OCI-LY3 (cell line): ENCODE measurements at regions not wholly inside any gene's neighbourhood (a gene's known extent, or its start where the extent isn't known, plus 50 kb on each side); places are given as distances from the start of the nearest gene placed in this dataset.
"Not testable (repeated sequence)": the region's sequence is repeated elsewhere in the genome, so short reads cannot be mapped to it uniquely, and the experiment has no call there.

ENCODE experiments used
- H2AFZ ChIP-seq: fragments of 200-600, 300-600 bp; shearing (Covaris generic); 2 replicates; pipeline ENCODE4 v1.6.0; 2014; ENCODE audit warnings: antibody characterized with exemption, low read depth, low read length
- H3K27ac ChIP-seq: fragments of 200-600, 300-600 bp; sonication (generic); 2 replicates; pipeline ENCODE4 v1.5.1; 2014; ENCODE audit warnings: mild to moderate bottlenecking, low read length, moderate library complexity, mixed read lengths
- H3K27me3 ChIP-seq: fragments of 200-600, 300-600 bp; sonication (generic); 2 replicates; pipeline ENCODE4 v1.6.1; 2014; ENCODE audit warnings: low read depth, low read length, mixed read lengths
- H3K36me3 ChIP-seq: fragments of 200-600, 300-600 bp; sonication (generic); replicated peaks from 2 replicates; pipeline ENCODE3; 2014; ENCODE audit warnings: low read depth, low read length, mixed read lengths
- H3K4me1 ChIP-seq: fragments of 300-600, 200-600 bp; sonication (generic); 2 replicates; pipeline ENCODE4 v1.6.1; 2014; ENCODE audit warnings: low read length, mixed read lengths
- H3K4me2 ChIP-seq: fragments of 200-600, 300-600 bp; sonication (generic); 2 replicates; pipeline ENCODE4 v1.6.1; 2014; ENCODE audit warnings: low read length, mixed read lengths
- H3K4me3 ChIP-seq: fragments of 300-600, 200-600 bp; sonication (generic); 2 replicates; pipeline ENCODE4 v1.5.1; 2014; ENCODE audit warnings: antibody characterized with exemption, mild to moderate bottlenecking, low read length, moderate library complexity
- H3K79me2 ChIP-seq: fragments of 300-600, 200-600 bp; shearing (Covaris generic); 2 replicates; pipeline ENCODE4 v1.6.1; 2014; ENCODE audit warnings: mild to moderate bottlenecking, low read length, mixed read lengths
- H3K9ac ChIP-seq: fragments of 300-600, 200-600 bp; shearing (Covaris generic); 2 replicates; pipeline ENCODE4 v1.6.0; 2014; ENCODE audit warnings: mild to moderate bottlenecking, low read length, moderate library complexity
- H3K9me3 ChIP-seq: fragments of 200-600, 300-600 bp; shearing (Covaris generic); 2 replicates; pipeline ENCODE4 v1.6.1; 2014; ENCODE audit warnings: low read length, mixed read lengths; ENCODE audit not compliant: insufficient read depth
- H4K20me1 ChIP-seq: fragments of 200-600, 300-600 bp; sonication (generic); 2 replicates; pipeline ENCODE4 v1.6.1; 2016; ENCODE audit warnings: low read length, mixed read lengths; ENCODE audit not compliant: insufficient read depth
- EZH2phosphoT487 ChIP-seq: fragments of 200-600 bp; shearing (Covaris generic); IDR thresholded peaks from 2 replicates; pipeline ENCODE4 v1.6.1; 2018; ENCODE audit warnings: antibody characterized with exemption, mixed run types, low read depth
- TF ChIP-seq, protein P1 (sequence below): fragments of 200-600, 300-600 bp; sonication (generic); IDR thresholded peaks from 2 replicates; pipeline ENCODE4 v1.5.1; 2014; ENCODE audit warnings: antibody characterized with exemption, low read length, low read depth

- H3K79me2 ChIP-seq = no peaks in the 10 kb centered on the region
- no peaks in the 10 kb centered on the region for H4K20me1 ChIP-seq
- H2AFZ ChIP-seq = no peak overlapping the region
- TF ChIP-seq, protein P1, sequence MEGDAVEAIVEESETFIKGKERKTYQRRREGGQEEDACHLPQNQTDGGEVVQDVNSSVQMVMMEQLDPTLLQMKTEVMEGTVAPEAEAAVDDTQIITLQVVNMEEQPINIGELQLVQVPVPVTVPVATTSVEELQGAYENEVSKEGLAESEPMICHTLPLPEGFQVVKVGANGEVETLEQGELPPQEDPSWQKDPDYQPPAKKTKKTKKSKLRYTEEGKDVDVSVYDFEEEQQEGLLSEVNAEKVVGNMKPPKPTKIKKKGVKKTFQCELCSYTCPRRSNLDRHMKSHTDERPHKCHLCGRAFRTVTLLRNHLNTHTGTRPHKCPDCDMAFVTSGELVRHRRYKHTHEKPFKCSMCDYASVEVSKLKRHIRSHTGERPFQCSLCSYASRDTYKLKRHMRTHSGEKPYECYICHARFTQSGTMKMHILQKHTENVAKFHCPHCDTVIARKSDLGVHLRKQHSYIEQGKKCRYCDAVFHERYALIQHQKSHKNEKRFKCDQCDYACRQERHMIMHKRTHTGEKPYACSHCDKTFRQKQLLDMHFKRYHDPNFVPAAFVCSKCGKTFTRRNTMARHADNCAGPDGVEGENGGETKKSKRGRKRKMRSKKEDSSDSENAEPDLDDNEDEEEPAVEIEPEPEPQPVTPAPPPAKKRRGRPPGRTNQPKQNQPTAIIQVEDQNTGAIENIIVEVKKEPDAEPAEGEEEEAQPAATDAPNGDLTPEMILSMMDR = no peak
- TF ChIP-seq EZH2phosphoT487 = no peak
- H3K36me3 ChIP-seq = no peaks in the 10 kb centered on the region
- H3K4me1 ChIP-seq = no peaks in the 10 kb centered on the region
- no peak overlapping the region for H3K9ac ChIP-seq
- no peak overlapping the region for H3K4me3 ChIP-seq
- 0 out of 2 replicates have a peak, but pooled peaks cover 8% of the 10 kb centered on the region for H3K27me3 ChIP-seq
- no peak overlapping the region for H3K27ac ChIP-seq
- H3K9me3 ChIP-seq = no peaks in the 10 kb centered on the region
- no peak overlapping the region for H3K4me2 ChIP-seq
Observed at GRCh38 chr19:28697308-28697707, 515.6 kb downstream of the UQCRFS1 start.

GRCh38 chr19:28694812-28695211 lies 518.1 kb downstream of the UQCRFS1 start:
- Histone ChIP-seq H3K79me2 (no peaks in the 10 kb centered on the region), H3K4me3 (no peak overlapping the region), H4K20me1 (no peaks in the 10 kb centered on the region), H3K27ac (no peak overlapping the region), H3K4me1 (no peaks in the 10 kb centered on the region), H3K36me3 (no peaks in the 10 kb centered on the region), H2AFZ (no peak overlapping the region), H3K27me3 (0 out of 2 replicates have a peak, but pooled peaks cover 8% of the 10 kb centered on the region), H3K4me2 (no peak overlapping the region), H3K9me3 (no peaks in the 10 kb centered on the region), H3K9ac (no peak overlapping the region)
- TF ChIP-seq, protein P1 = no peak
- TF ChIP-seq EZH2phosphoT487 = no peak

DNA sequence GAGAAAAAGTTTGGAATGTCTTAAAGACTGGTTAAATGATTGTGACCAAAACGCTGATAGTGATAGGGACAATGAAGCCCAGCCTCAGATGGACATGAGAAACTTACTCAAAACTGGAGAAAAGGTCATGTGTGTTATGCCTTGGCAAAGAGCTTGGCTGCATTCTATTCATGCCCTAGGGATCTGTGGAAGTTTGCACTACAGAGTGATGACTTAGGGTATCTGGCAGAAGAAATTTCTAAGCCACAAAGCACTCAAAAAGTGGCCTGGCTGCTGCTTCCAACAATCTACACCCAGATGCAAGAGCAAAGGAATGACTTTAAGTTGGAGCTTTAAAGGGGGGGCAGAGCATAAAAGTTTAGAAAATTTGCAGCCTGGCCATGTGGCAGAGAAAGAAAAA lies 521.3 kb downstream of the UQCRFS1 start:
- no peaks in the 10 kb centered on the region for H3K36me3 ChIP-seq
- no peak overlapping the region for H3K9ac ChIP-seq
- H3K4me1 ChIP-seq = no peaks in the 10 kb centered on the region
- TF ChIP-seq EZH2phosphoT487 = no peak
- TF ChIP-seq, protein P1 = no peak
- H3K9me3 ChIP-seq = no peaks in the 10 kb centered on the region
- no peaks in the 10 kb centered on the region for H3K79me2 ChIP-seq
- no peak overlapping the region for H2AFZ ChIP-seq
- H4K20me1 ChIP-seq = no peaks in the 10 kb centered on the region
- no peak overlapping the region for H3K4me2 ChIP-seq
- H3K4me3 ChIP-seq = no peak overlapping the region
- 0 out of 2 replicates have a peak, but pooled peaks cover 5% of the 10 kb centered on the region for H3K27me3 ChIP-seq
- H3K27ac ChIP-seq = no peak overlapping the region

DNA sequence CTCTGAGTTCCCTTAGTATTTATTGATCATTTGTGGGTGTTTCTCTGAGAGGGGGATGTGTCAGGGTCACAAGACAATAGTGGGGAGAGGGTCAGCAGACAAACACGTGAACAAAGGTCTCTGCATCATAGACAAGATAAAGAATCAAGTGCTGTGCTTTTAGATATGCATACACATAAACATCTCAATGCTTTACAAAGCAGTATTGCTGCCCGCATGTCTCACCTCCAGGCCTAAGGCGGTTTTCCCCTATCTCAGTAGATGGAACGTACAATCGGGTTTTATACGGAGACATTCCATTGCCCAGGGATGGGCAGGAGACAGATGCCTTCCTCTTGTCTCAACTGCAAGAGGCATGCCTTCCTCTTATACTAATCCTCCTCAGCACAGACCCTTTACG lies 523.5 kb downstream of the UQCRFS1 start:
- H3K27ac ChIP-seq, H4K20me1 ChIP-seq, H3K79me2 ChIP-seq, H3K9me3 ChIP-seq, H2AFZ ChIP-seq, H3K36me3 ChIP-seq, H3K9ac ChIP-seq, H3K4me1 ChIP-seq, H3K4me3 ChIP-seq, H3K27me3 ChIP-seq, H3K4me2 ChIP-seq: not testable (repeated sequence)

DNA sequence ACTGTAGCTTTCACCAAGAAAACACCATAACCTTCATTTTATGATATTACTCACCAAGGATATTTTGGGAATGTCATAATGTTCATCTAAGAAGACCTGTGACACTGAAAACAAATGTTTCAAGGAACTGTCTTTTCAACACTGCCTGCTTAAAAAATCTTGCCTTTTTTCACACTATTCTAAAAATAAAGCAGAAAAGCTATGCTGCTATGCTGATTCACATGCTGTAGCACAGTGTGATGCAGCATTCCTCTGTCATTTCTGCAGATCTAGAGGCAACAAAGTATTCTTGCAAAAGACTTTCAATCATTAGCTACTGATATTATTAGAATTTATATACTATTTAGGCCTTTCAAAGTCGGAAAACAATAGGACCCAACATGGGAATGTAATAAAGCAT lies 525.7 kb downstream of the UQCRFS1 start:
- no peak overlapping the region for H3K4me3 ChIP-seq
- H3K27me3 ChIP-seq = no peaks in the 10 kb centered on the region
- no peaks in the 10 kb centered on the region for H3K36me3 ChIP-seq
- H3K79me2 ChIP-seq = no peaks in the 10 kb centered on the region
- H4K20me1 ChIP-seq = no peaks in the 10 kb centered on the region
- H3K9ac ChIP-seq = no peak overlapping the region
- H3K4me2 ChIP-seq = no peak overlapping the region
- H3K4me1 ChIP-seq = no peaks in the 10 kb centered on the region
- H3K9me3 ChIP-seq = no peaks in the 10 kb centered on the region
- no peak for TF ChIP-seq EZH2phosphoT487
- TF ChIP-seq, protein P1 = no peak
- H2AFZ ChIP-seq = no peak overlapping the region
- H3K27ac ChIP-seq = no peak overlapping the region
